ENCODE measurements at regions not wholly inside any gene's neighbourhood (a gene's known extent, or its start where the extent isn't known, plus 50 kb on each side); places are given as distances from the start of the nearest gene placed in this dataset.

DNA sequence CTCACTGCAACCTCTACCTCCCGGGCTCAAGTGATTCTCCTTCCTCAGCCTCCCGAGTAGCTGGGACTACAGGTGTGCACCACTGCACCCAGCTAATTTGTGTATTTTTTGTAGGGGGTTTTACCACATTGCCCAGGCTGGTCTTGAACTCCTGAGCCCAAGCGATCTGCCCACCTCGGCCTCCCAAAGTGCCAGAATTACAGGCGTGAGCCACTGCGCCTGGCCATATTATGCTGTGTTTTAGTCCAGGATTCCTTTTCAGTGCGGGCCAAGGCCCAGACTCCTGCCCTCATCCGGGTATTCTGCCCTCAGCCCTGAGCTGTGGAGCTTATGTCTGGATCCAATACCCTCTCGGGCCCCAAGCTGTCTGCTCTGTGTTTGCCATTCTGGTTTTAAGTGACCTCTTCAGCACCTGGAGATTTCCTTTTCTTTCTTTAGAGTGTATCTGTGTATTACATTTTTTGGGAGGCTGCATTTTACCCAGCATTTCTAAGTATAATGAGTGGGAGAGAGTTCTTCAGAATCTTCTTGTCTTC lies 114.9 kb downstream of the BUB3 start:
- no peaks in the 10 kb centered on the region for H3K9me2 ChIP-seq (replicated peaks; ENCODE audit: low read depth, low read length)
- no peaks in the 10 kb centered on the region for H3K9me3 ChIP-seq (ENCODE audit: insufficient read depth, low read depth, low read length)
- no peaks in the 10 kb centered on the region for H3K27me3 ChIP-seq (ENCODE audit: insufficient read depth, low read length, poor library complexity, severe bottlenecking)
- no peak for TF ChIP-seq EZH2phosphoT487 (IDR thresholded peaks at IDR 0.05; ENCODE audit: borderline replicate concordance)
- TF ChIP-seq, protein P1, sequence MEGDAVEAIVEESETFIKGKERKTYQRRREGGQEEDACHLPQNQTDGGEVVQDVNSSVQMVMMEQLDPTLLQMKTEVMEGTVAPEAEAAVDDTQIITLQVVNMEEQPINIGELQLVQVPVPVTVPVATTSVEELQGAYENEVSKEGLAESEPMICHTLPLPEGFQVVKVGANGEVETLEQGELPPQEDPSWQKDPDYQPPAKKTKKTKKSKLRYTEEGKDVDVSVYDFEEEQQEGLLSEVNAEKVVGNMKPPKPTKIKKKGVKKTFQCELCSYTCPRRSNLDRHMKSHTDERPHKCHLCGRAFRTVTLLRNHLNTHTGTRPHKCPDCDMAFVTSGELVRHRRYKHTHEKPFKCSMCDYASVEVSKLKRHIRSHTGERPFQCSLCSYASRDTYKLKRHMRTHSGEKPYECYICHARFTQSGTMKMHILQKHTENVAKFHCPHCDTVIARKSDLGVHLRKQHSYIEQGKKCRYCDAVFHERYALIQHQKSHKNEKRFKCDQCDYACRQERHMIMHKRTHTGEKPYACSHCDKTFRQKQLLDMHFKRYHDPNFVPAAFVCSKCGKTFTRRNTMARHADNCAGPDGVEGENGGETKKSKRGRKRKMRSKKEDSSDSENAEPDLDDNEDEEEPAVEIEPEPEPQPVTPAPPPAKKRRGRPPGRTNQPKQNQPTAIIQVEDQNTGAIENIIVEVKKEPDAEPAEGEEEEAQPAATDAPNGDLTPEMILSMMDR (conservative IDR thresholded peaks at IDR 0.05; ENCODE audit: low read length) = no peak
- H3K36me3 ChIP-seq (ENCODE audit: insufficient read depth, low read length) = no peaks in the 10 kb centered on the region
- no peak overlapping the region for H3K4me3 ChIP-seq (ENCODE audit: low read length, poor library complexity, severe bottlenecking)
- H3K79me2 ChIP-seq (ENCODE audit: insufficient read depth, low read length) = no peaks in the 10 kb centered on the region
- no peak overlapping the region for H3K4me2 ChIP-seq (ENCODE audit: low read depth, low read length, poor library complexity, severe bottlenecking)
- H4K20me1 ChIP-seq (ENCODE audit: insufficient read depth, low read length, poor library complexity, severe bottlenecking) = no peaks in the 10 kb centered on the region
- H2AFZ ChIP-seq (ENCODE audit: low read length) = no peak overlapping the region
- no peaks in the 10 kb centered on the region for H3F3A ChIP-seq (ENCODE audit: low read depth)
- H3K4me1 ChIP-seq (ENCODE audit: insufficient read depth, low read length, poor library complexity, severe bottlenecking) = no peaks in the 10 kb centered on the region
- no peak overlapping the region for H3K9ac ChIP-seq (ENCODE audit: low read depth, low read length, poor library complexity, severe bottlenecking)

DNA sequence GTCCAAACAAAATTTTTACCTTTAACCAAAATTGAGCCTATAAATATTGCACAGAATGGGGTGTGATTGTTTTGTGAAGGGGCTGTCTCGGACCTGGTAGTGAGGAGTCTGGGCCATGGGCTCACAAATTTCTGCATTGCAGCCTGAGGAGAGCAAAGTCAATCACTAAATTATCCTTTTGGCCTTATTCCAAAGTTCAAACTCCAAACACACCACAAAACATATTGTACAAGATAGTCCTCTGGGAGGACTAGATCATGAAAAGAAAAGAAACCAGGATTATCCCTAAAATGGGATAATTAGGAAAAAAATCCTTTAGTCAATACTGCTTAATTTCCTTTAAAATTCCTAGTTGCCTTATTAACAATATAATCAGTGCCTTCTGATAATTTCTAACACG lies 115.5 kb downstream of the BUB3 start:
- no peaks in the 10 kb centered on the region for H3K36me3 ChIP-seq (ENCODE audit: insufficient read depth, low read length)
- no peaks in the 10 kb centered on the region for H3F3A ChIP-seq (ENCODE audit: low read depth)
- no peak overlapping the region for H2AFZ ChIP-seq (ENCODE audit: low read length)
- H3K79me2 ChIP-seq (ENCODE audit: insufficient read depth, low read length) = no peaks in the 10 kb centered on the region
- no peak overlapping the region for H3K4me3 ChIP-seq (ENCODE audit: low read length, poor library complexity, severe bottlenecking)
- no peak for TF ChIP-seq EZH2phosphoT487 (IDR thresholded peaks at IDR 0.05; ENCODE audit: borderline replicate concordance)
- TF ChIP-seq, protein P1 (conservative IDR thresholded peaks at IDR 0.05; ENCODE audit: low read length) = no peak
- H3K9me2 ChIP-seq (replicated peaks; ENCODE audit: low read depth, low read length) = no peaks in the 10 kb centered on the region
- no peak overlapping the region for H3K4me2 ChIP-seq (ENCODE audit: low read depth, low read length, poor library complexity, severe bottlenecking)
- no peaks in the 10 kb centered on the region for H4K20me1 ChIP-seq (ENCODE audit: insufficient read depth, low read length, poor library complexity, severe bottlenecking)
- H3K9me3 ChIP-seq (ENCODE audit: insufficient read depth, low read depth, low read length) = no peaks in the 10 kb centered on the region
- H3K9ac ChIP-seq (ENCODE audit: low read depth, low read length, poor library complexity, severe bottlenecking) = no peak overlapping the region
- no peaks in the 10 kb centered on the region for H3K4me1 ChIP-seq (ENCODE audit: insufficient read depth, low read length, poor library complexity, severe bottlenecking)
- H3K27me3 ChIP-seq (ENCODE audit: insufficient read depth, low read length, poor library complexity, severe bottlenecking) = no peaks in the 10 kb centered on the region

DNA sequence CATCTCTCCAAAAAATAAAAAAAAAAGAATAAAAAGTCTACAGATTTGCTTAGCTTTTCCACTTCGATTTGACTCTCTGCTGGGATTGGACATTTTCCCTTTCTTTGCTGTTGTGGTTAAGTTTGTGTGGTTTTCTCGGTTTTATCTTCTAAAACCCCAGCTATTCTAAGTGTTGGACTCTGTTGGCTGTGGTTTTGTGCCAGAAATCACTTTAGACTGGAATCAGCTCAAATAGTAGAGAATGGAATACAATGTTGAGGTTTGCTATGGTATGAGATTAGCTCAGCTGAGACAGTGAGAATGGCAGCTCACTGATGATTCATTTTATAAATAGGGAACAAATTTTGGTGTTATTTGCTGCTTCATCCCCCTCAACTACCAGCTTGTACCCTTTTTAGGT lies 116.0 kb downstream of the BUB3 start:
- no peaks in the 10 kb centered on the region for H3K4me1 ChIP-seq (ENCODE audit: insufficient read depth, low read length, poor library complexity, severe bottlenecking)
- H3K9me3 ChIP-seq (ENCODE audit: insufficient read depth, low read depth, low read length) = no peaks in the 10 kb centered on the region
- H3K79me2 ChIP-seq (ENCODE audit: insufficient read depth, low read length) = no peaks in the 10 kb centered on the region
- H3K9ac ChIP-seq (ENCODE audit: low read depth, low read length, poor library complexity, severe bottlenecking) = no peak overlapping the region
- H3K36me3 ChIP-seq (ENCODE audit: insufficient read depth, low read length) = no peaks in the 10 kb centered on the region
- no peak overlapping the region for H2AFZ ChIP-seq (ENCODE audit: low read length)
- H3K27me3 ChIP-seq (ENCODE audit: insufficient read depth, low read length, poor library complexity, severe bottlenecking) = no peaks in the 10 kb centered on the region
- H3F3A ChIP-seq (ENCODE audit: low read depth) = no peaks in the 10 kb centered on the region
- no peaks in the 10 kb centered on the region for H3K9me2 ChIP-seq (replicated peaks; ENCODE audit: low read depth, low read length)
- no peak overlapping the region for H3K4me3 ChIP-seq (ENCODE audit: low read length, poor library complexity, severe bottlenecking)
- TF ChIP-seq, protein P1 (conservative IDR thresholded peaks at IDR 0.05; ENCODE audit: low read length) = no peak
- TF ChIP-seq EZH2phosphoT487 (IDR thresholded peaks at IDR 0.05; ENCODE audit: borderline replicate concordance) = no peak
- H4K20me1 ChIP-seq (ENCODE audit: insufficient read depth, low read length, poor library complexity, severe bottlenecking) = no peaks in the 10 kb centered on the region
- H3K4me2 ChIP-seq (ENCODE audit: low read depth, low read length, poor library complexity, severe bottlenecking) = no peak overlapping the region
